Motor neuron (in vitro differentiated cells): ENCODE measurements at regions not wholly inside any gene's neighbourhood (a gene's known extent, or its start where the extent isn't known, plus 50 kb on each side); places are given as distances from the start of the nearest gene placed in this dataset.

Experiments used
- ATAC-seq, 8 experiments: fragments of 200-7000 bp; cut with Tn5 transposase; replicated peaks in 6 of 8; 2 replicates each; pipeline ENCODE4 v1.8.0; 2021; ENCODE audit warnings: mild to moderate bottlenecking in 8 of 8, moderate library complexity in 8 of 8
- H3K27ac ChIP-seq, 2 donors: fragments of 250-450 bp; sonication (Bioruptor Pico); 2 replicates each; pipeline ENCODE4 v1.9.0; 2021; ENCODE audit warnings: antibody characterized with exemption in 2 of 2, mild to moderate bottlenecking in 2 of 2, moderate library complexity in 1 of 2
- H3K4me1 ChIP-seq, 2 donors: fragments of 250-450 bp; sonication (Bioruptor Pico); replicated peaks in 1 of 2; 2 replicates each; pipeline ENCODE4 v1.6.1; 2021; ENCODE audit warnings: antibody characterized with exemption in 2 of 2, mild to moderate bottlenecking in 2 of 2, moderate library complexity in 1 of 2
- H3K4me3 ChIP-seq, 5 donors: fragments of 250-450 bp; sonication (Bioruptor Pico); 2 replicates each; pipeline ENCODE4 v1.9.0; 2021; ENCODE audit warnings: antibody characterized with exemption in 5 of 5, mild to moderate bottlenecking in 5 of 5, moderate library complexity in 4 of 5
- WGBS, 10 experiments: fragments of 450-650 bp; shearing (Covaris generic); methylation state at CpG; one replicate each; pipeline ENCODE4 v1.0.0; 2022; 5-methylcytosine and 5-hydroxymethylcytosine counted together
- in situ Hi-C, 9 experiments: fragments of 400-800 bp; cut with MboI; loops; one replicate each; pipeline ENCODE4 v1.15.0; 2021; ENCODE audit warnings: low sequenced_read_pairs in 9 of 9, low pct_unique_long_range_greater_than_20kb in 2 of 9; ENCODE audit not compliant: unreplicated experiment in 9 of 9

DNA sequence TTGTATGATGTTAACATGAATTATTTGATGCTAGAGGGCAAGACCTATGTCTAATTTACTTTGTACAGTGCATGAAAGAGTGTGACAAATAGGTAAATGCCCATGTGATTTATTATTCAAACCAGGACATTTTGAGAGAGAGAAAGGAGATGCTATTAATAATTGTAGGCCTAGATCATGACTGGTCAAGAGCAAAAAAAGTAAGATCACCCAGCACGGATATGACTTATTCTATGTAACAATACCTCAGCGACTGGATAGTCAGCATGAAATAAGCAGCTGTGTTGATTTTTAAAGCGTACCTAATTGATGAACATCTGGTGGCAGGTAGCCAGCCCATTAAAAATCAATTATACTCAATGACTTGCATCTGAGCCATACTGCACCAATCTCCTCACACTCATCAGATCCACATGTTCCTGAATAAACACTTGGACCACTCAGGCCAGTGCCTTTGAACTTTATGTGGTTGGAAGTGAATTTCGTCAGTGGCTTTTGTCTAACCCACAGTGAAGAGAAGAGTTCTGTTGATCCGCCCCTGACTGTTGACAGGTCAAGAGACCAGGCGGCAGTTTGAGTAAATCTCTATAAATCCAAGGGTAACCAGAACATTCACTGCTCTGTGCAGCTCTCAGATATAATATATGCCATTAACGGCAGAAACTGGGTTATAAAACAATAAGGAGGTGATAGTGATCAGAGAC lies 435.3 kb downstream of the MDFIC start:
- in situ Hi-C loops: loop anchor here in 1 of 9 experiments (25.0 kb wide), 1 partner anchor 330 kb away; no protein-coding TSS in a partner anchor
- Histone ChIP-seq H3K27ac (no peak overlapping the region), H3K4me3 (no peak overlapping the region), H3K4me1 (peaks cover 0 to 6% of the 10 kb centered on the region in 2 donors)
- WGBS, 10 experiments: 7 to 93% (median 70%) methylated on average over 1 to 6 of the region's 7 CpGs
- peak in 5 of 8 experiments; percentile 46 to 87 (median 63) for ATAC-seq

DNA sequence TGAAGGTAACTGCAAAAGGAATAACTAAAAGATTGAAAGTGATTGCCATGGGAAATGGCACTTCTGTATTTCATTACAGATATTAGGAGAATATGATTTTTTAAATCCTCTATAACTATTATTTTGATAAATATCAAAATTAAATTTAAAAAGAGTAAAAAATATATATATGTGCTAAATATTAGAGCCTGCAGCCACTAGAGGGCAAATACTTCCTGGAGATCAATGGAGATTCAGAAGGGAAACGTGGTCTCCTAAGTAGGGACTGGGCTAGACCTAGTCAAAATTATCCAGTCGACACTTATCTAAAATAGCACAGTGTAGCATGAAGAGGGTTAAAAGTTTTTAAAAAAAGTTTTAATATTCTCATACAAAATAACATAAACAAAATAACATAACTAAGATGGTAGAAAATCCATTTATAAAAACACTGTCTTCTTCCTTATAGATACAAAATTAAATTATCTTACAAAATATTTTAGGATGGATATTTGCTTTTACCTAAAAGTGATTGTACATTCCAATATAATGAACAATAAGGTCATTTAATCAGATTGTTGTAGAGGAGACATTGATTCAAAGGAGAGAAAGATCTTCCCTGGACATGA lies 434.3 kb downstream of the MDFIC start:
- in situ Hi-C loops: loop anchor here in 1 of 9 experiments (25.0 kb wide), 1 partner anchor 331 kb away; no protein-coding TSS in a partner anchor
- Histone ChIP-seq H3K4me3 (no peak overlapping the region), H3K27ac (no peak overlapping the region), H3K4me1 (peaks cover 0 to 6% of the 10 kb centered on the region in 2 donors)
- 47 to 92% (median 71%) methylated on average over 1 to 2 of the region's 2 CpGs; no CpG with 5 or more reads in 1 of the 10 experiments for WGBS, 10 experiments
- no peak for ATAC-seq

DNA sequence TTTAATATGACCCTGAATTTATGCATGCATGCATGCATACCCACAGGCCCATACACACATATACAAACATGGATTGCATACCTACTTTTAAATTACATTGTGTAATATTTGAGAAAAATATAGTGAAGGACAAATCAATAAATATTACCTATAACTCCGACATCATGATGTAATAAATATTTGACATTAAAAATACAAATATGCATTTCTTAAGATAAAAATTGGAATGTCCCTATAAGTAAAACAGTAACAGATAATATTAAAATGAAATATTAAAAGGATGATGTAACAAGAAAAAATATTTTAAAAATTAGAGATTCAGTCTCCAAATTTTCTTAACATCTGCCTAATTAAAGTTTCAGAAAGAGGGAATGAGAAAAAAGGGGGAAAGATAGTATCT lies 433.0 kb downstream of the MDFIC start:
- Histone ChIP-seq H3K27ac (no peak overlapping the region), H3K4me3 (no peak overlapping the region), H3K4me1 (peaks cover 0 to 6% of the 10 kb centered on the region in 2 donors)
- WGBS, 10 experiments: 92 to 100% (median 100%) methylated on average over 1 of the region's 1 CpG; no CpG with 5 or more reads in 2 of the 10 experiments
- in situ Hi-C loops: loop anchor here in 1 of 9 experiments (25.0 kb wide), 1 partner anchor 332 kb away; no protein-coding TSS in a partner anchor
- no peak for ATAC-seq

DNA sequence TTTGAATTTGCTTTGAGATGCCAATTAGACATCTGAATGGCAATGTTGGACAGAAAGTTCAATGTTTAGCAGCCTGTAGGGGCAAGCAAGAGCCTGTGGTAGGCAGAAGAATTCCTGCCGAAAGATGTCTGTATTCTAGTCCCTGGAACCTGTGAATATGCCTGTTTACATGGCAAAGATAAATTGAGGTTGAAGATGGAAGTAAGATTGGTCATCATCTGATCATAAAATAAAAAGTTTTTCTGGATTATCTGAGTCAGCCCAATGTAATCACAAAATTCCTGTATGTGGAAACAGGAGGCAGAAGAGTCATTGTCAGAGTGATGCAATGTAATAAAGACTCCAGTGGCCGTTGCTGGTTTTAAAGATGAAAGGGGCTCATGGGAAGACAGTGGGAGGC lies 430.5 kb downstream of the MDFIC start:
- WGBS, 10 experiments: 0 to 83% (median 67%) methylated on average over 1 to 2 of the region's 2 CpGs; no CpG with 5 or more reads in 2 of the 10 experiments
- H3K4me3 ChIP-seq: no peak overlapping the region
- peak in 2 of 8 experiments; percentile 26 to 40 for ATAC-seq
- in situ Hi-C loops: loop anchor here in 1 of 9 experiments (25.0 kb wide), 1 partner anchor 335 kb away; no protein-coding TSS in a partner anchor
- H3K27ac ChIP-seq: no peak overlapping the region
- H3K4me1 ChIP-seq: peaks cover 0 to 6% of the 10 kb centered on the region in 2 donors

DNA sequence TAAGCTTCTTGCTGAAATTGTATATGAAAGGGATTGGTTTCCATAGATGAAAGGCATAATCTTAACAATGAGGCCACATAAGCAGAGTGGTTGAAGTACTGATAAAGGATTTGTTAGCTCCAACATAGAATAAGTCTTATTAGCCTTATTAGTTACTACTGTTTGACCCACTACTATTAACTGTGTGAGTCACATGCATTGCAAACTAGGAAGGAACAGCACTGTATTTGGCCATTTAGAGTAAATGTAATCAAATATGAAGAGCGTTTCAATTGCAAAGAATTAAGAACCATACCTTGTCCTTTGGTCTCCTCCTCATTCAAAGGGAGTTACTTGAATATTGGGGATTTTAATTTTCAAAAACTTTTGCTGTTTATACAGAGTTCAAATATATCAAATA lies 428.9 kb downstream of the MDFIC start:
- 70 to 100% (median 86%) methylated on average over 1 of the region's 1 CpG; no CpG with 5 or more reads in 3 of the 10 experiments for WGBS, 10 experiments
- no peaks in the 10 kb centered on the region for H3K4me1 ChIP-seq
- H3K4me3 ChIP-seq: no peak overlapping the region
- in situ Hi-C loops: loop anchor here in 1 of 9 experiments (25.0 kb wide), 1 partner anchor 337 kb away; no protein-coding TSS in a partner anchor
- no peak for ATAC-seq
- no peak overlapping the region for H3K27ac ChIP-seq

DNA sequence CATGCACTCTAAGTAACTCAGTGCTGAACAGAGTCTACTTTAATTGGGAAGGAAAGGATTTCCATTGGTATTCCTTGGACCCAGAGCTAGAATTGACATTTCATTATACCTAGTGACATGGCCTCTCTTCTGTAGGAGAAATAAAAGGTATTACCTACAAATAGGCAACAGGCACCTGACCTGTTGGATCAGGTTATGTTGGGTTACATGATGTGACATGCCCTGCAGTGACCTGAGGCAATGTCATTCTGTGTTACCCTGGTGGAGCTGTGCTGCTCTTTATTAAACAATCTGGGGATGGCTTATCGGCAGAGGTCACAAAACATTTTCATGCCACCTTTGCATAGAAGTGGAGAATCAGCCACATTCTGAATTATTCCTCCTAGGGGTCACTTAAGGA lies 427.7 kb downstream of the MDFIC start:
- Histone ChIP-seq H3K27ac (no peak overlapping the region), H3K4me1 (no peaks in the 10 kb centered on the region), H3K4me3 (no peak overlapping the region)
- no peak for ATAC-seq
- 78 to 100% (median 90%) methylated on average over 1 of the region's 1 CpG; no CpG with 5 or more reads in 4 of the 10 experiments for WGBS, 10 experiments
- in situ Hi-C loops: loop anchor here in 1 of 9 experiments (25.0 kb wide), 1 partner anchor 338 kb away; no protein-coding TSS in a partner anchor

DNA sequence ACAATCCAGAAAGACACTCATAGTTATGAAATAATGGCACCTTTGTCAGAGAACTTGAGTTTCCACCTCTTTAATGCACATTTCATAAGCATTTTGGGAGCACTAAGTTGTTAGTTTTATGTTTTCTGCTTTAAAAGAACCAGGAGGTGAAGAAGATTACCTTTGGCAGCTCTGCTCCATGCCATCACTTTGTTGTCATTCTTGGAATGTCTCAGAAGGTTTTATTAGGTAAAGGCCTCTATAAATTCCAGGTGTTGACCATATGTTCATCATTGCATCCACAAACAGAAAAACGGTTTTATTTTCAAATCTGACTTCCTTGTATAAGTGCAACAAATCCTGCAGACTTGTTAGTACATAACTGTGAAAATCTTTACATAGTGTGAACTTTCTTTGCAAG lies 424.8 kb downstream of the MDFIC start:
- ATAC-seq: no peak
- in situ Hi-C loops: no loop called here
- Histone ChIP-seq H3K4me3 (no peak overlapping the region), H3K4me1 (no peaks in the 10 kb centered on the region), H3K27ac (no peak overlapping the region)
- WGBS, 10 experiments: 0 to 100% (median 50%) methylated on average over 1 of the region's 1 CpG; no CpG with 5 or more reads in 3 of the 10 experiments

DNA sequence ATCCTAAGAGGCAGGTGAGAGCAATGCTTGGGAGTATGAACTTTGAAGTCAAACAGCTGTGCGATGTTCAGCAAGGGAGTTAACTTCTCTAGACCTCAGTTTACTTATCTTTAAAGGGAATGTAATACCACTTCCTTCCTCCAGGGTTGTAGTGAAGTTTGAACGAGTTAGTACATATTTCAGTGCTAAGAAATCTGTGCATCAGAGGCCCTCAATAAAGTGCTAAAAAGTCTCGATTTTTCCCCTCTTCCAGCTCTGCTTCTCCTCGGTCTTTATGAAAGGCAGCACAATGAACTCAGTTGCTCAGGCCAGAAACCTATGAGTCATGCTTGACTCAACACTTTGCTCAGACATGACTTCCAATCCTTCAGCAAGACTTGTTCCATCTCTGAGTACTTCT lies 418.9 kb downstream of the MDFIC start:
- in situ Hi-C loops: no loop called here
- ATAC-seq: peak in 2 of 8 experiments; percentile 36 to 67
- H3K4me3 ChIP-seq: no peak overlapping the region
- WGBS, 10 experiments: 11 to 100% (median 40%) methylated on average over 1 to 4 of the region's 4 CpGs; no CpG with 5 or more reads in 4 of the 10 experiments
- H3K4me1 ChIP-seq: no peaks in the 10 kb centered on the region
- H3K27ac ChIP-seq: no peak overlapping the region

DNA sequence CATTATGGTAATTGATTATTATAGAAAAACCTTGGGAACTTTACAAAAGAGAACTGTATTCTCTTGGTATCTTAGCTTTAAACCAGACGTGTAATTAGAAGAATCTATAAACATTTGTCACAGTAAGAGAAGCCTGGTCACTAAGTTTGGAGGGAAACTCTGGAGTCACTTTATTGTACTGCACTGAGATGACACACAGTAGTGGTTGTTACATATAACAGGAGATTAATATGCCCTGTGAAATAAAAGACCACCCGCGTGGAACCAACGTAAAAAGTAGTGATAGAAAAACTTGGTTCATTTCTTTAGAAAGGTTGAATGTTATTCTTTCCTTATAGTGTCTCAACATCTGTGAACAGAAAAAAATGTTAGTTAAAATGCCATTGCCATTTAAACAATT lies 416.1 kb downstream of the MDFIC start:
- Histone ChIP-seq H3K27ac (no peak overlapping the region), H3K4me1 (no peaks in the 10 kb centered on the region), H3K4me3 (no peak overlapping the region)
- no peak for ATAC-seq
- WGBS, 10 experiments: 83 to 100% (median 93%) methylated on average over 1 to 4 of the region's 4 CpGs; no CpG with 5 or more reads in 1 of the 10 experiments
- in situ Hi-C loops: no loop called here

DNA sequence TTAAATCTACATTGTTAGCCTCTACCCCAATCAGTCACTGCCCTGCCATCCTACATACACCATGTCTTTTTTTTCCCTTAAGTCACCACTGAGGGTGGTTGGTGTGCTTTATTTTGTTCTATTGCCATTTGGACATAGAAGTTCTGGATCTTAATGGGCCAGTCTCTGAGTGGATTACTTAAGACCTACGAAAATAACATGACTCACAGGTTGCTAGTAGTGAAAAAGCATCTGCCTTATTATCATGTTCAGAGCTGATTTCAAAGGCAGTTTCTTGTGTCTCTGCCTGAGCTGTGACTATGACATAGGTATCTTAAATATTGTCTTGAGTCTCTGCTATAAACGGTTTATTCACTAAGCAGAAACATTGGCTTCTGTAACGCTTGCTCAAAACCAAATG lies 410.8 kb downstream of the MDFIC start:
- 31 to 100% (median 88%) methylated on average over 1 to 3 of the region's 3 CpGs for WGBS, 10 experiments
- Histone ChIP-seq H3K27ac (no peak overlapping the region), H3K4me3 (no peak overlapping the region), H3K4me1 (no peaks in the 10 kb centered on the region)
- in situ Hi-C loops: no loop called here
- ATAC-seq: peak in 2 of 8 experiments; percentile 18 to 49

DNA sequence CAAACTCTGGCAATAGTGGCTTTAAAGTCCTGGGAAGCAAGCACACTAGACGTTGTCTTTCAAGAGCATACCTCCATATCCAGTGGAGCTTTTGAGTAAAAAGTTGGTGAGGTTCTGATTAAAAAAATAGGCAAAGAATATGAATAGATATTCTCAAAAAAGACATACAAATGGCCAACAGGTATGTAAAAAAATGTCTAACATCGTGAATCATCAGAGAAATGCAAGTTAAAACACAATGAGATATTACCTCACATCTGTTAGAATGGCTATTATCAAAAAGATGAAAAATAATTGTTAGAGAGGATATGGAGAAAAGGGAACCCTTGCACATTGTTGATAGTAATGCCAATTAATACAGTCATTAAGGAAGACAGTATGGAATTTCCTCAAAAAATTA lies 407.1 kb downstream of the MDFIC start:
- in situ Hi-C loops: no loop called here
- ATAC-seq: no peak
- no peak overlapping the region for H3K4me3 ChIP-seq
- WGBS, 10 experiments: 62 to 100% (median 85%) methylated on average over 1 to 2 of the region's 2 CpGs; no CpG with 5 or more reads in 2 of the 10 experiments
- no peak overlapping the region for H3K27ac ChIP-seq
- H3K4me1 ChIP-seq: no peaks in the 10 kb centered on the region

DNA sequence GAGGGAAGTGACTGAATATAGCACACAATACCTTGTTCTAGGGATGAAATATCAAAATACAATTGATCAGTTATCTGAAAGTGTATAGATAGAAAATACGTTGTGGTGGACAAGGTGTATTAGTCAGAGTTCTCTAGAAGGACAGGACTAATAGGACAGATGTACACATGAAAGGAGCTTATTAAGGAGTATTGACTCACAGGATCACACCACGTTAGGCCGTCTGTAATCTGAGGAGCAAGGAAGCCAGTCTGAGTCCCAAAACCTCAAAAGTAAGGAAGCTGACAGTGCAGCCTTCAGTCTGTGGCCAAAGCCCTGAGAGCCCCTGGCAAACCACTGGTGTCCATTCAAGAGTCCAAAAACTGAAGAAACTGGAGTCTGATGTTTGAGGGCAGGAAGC lies 406.1 kb downstream of the MDFIC start:
- Histone ChIP-seq H3K27ac (no peak overlapping the region), H3K4me1 (no peaks in the 10 kb centered on the region), H3K4me3 (no peak overlapping the region)
- in situ Hi-C loops: no loop called here
- WGBS, 10 experiments: 37 to 88% (median 80%) methylated on average over 1 to 3 of the region's 3 CpGs; no CpG with 5 or more reads in 3 of the 10 experiments
- no peak for ATAC-seq

DNA sequence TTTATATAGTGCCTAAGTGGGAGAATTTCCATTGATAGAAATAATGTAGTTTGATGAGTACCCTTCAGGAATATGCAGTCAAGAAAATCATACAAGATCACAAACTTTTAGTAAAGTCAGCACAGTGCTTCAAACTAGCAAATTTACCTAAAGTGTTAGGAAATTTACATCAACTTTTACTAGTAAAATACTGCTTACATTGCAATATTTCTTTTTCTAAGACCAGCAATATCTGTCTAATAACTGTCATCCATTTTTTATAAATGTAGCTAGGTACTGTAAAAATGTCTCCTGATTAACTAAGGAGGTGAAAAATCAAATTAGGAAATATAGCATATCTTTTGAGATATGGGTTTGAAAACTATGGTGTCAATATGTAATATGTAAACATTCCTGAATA lies 405.4 kb downstream of the MDFIC start:
- in situ Hi-C loops: no loop called here
- ATAC-seq: no peak
- no peaks in the 10 kb centered on the region for H3K4me1 ChIP-seq
- no peak overlapping the region for H3K4me3 ChIP-seq
- no peak overlapping the region for H3K27ac ChIP-seq
